Activated CD8-positive, alpha-beta memory T cell treated with anti-CD3 and anti-CD28 coated beads, Interleukin-2, amount 50 U/mL, for 1 hour (primary cell): ENCODE measurements at regions not wholly inside any gene's neighbourhood (a gene's known extent, or its start where the extent isn't known, plus 50 kb on each side); places are given as distances from the start of the nearest gene placed in this dataset.
"Not testable (repeated sequence)": the region's sequence is repeated elsewhere in the genome, so short reads cannot be mapped to it uniquely, and the experiment has no call there.

Experiments
- DNase-seq: peaks from one replicate; pipeline ENCODE4 v3.0.0-alpha.2; 2020; ENCODE audit errors: extremely low read depth

- no peak for DNase-seq
Observed at GRCh38 chr4:179278647-179279046, 1836.4 kb upstream of the AGA start.

GRCh38 chr4:179285696-179286095 is 1843.5 kb upstream of the AGA start:
- no peak for DNase-seq

GRCh38 chr4:179291657-179292056 is 1849.4 kb upstream of the AGA start:
- DNase-seq = no peak

- DNase-seq = no peak
Observed at GRCh38 chr4:179292468-179292867, 1850.2 kb upstream of the AGA start.

GRCh38 chr4:179307297-179308136 is 1865.3 kb upstream of the AGA start:
- no peak for DNase-seq

- no peak for DNase-seq
Observed at GRCh38 chr4:179313823-179314222, 1871.6 kb upstream of the AGA start.

- no peak for DNase-seq
Observed at GRCh38 chr4:179325181-179325580, 1882.9 kb upstream of the AGA start.

GRCh38 chr4:179328627-179329026 is 1886.4 kb upstream of the AGA start:
- no peak for DNase-seq

GRCh38 chr4:179331362-179331761 is 1889.1 kb upstream of the AGA start:
- DNase-seq = no peak

GRCh38 chr4:179344861-179345260 is 1902.6 kb upstream of the AGA start:
- no peak for DNase-seq

GRCh38 chr4:179352221-179352620 is 1910.0 kb upstream of the AGA start:
- DNase-seq = no peak

- no peak for DNase-seq
Observed at GRCh38 chr4:179353786-179354185, 1911.5 kb upstream of the AGA start.

GRCh38 chr4:179361978-179362486 is 1919.8 kb upstream of the AGA start:
- no peak for DNase-seq

GRCh38 chr4:179365932-179366331 is 1923.7 kb upstream of the AGA start:
- DNase-seq = not testable (repeated sequence)

- no peak for DNase-seq
Observed at GRCh38 chr4:179372242-179372641, 1930.0 kb upstream of the AGA start.

GRCh38 chr4:179372746-179373145 is 1930.5 kb upstream of the AGA start:
- no peak for DNase-seq

GRCh38 chr4:179378847-179379246 is 1936.6 kb upstream of the AGA start:
- DNase-seq = not testable (repeated sequence)

GRCh38 chr4:179392787-179393186 is 1950.5 kb upstream of the AGA start:
- DNase-seq = no peak

GRCh38 chr4:179398414-179398813 is 1956.2 kb upstream of the AGA start:
- DNase-seq = no peak

- no peak for DNase-seq
Observed at GRCh38 chr4:179399054-179399782, 1957.0 kb upstream of the AGA start.

GRCh38 chr4:179415037-179415846 is 1973.0 kb upstream of the AGA start:
- DNase-seq = no peak

GRCh38 chr4:179415847-179416223 is 1973.6 kb upstream of the AGA start:
- DNase-seq = no peak
